C4-2B (cell line): ENCODE measurements at regions not wholly inside any gene's neighbourhood (a gene's known extent, or its start where the extent isn't known, plus 50 kb on each side); places are given as distances from the start of the nearest gene placed in this dataset.

Experiments used
- H3K27ac ChIP-seq: fragments of 450-650 bp; 2 replicates; pipeline ENCODE4 v1.5.1; 2017
- CTCF ChIP-seq: fragments of 450-650 bp; conservative IDR thresholded peaks from 2 replicates; pipeline ENCODE4 v1.5.1; 2017; ENCODE audit warnings: mild to moderate bottlenecking
- ZFX ChIP-seq: fragments of 450-650 bp; IDR thresholded peaks from 2 replicates; pipeline ENCODE4 v1.6.1; 2017

- TF ChIP-seq CTCF (no peak), ZFX (no peak)
- no peak overlapping the region for H3K27ac ChIP-seq
Measured at GRCh38 chr1:56430141-56430839, 149.1 kb downstream of the PLPP3 start.

- no peak for TF ChIP-seq CTCF
- no peak for TF ChIP-seq ZFX
- no peak overlapping the region for H3K27ac ChIP-seq
Measured at GRCh38 chr1:56429288-56429687, 150.1 kb downstream of the PLPP3 start.

- H3K27ac ChIP-seq: no peak overlapping the region
- TF ChIP-seq CTCF (no peak), ZFX (no peak)
Measured at GRCh38 chr1:56426587-56427381, 152.6 kb downstream of the PLPP3 start.

- TF ChIP-seq ZFX (no peak), CTCF (no peak)
- H3K27ac ChIP-seq: no peak overlapping the region
Measured at GRCh38 chr1:56425494-56426037, 153.8 kb downstream of the PLPP3 start.

- no peak overlapping the region for H3K27ac ChIP-seq
- TF ChIP-seq ZFX: no peak
- no peak for TF ChIP-seq CTCF
Measured at GRCh38 chr1:56424744-56425493, 154.4 kb downstream of the PLPP3 start.

GRCh38 chr1:56423716-56424115, 155.6 kb downstream of the PLPP3 start:
- H3K27ac ChIP-seq: no peak overlapping the region
- TF ChIP-seq CTCF (no peak), ZFX (no peak)
